ENCODE measurements at regions not wholly inside any gene's neighbourhood (a gene's known extent, or its start where the extent isn't known, plus 50 kb on each side); places are given as distances from the start of the nearest gene placed in this dataset.

GRCh38 chr13:76175961-76176725 is 540.0 kb downstream of the LMO7 start:
- TF ChIP-seq CTCF (IDR thresholded peaks at IDR 0.05), result no peak
- no peak for TF ChIP-seq MXI1 (IDR thresholded peaks at IDR 0.05; ENCODE audit: low read depth, low read length)
- TF ChIP-seq YY1 (IDR thresholded peaks at IDR 0.05; ENCODE audit: low read depth), result no peak
- no peak for TF ChIP-seq USF1 (IDR thresholded peaks at IDR 0.05; ENCODE audit: borderline replicate concordance, low read depth)
- no peak for TF ChIP-seq EP300 (IDR thresholded peaks at IDR 0.05; ENCODE audit: borderline replicate concordance in 1 of 2, low read depth in 1 of 2, low read length in 1 of 2)
- no peak for TF ChIP-seq TEAD4 (IDR thresholded peaks at IDR 0.05; ENCODE audit: borderline replicate concordance, insufficient read depth)
- TF ChIP-seq POLR2AphosphoS5 (IDR thresholded peaks at IDR 0.05; ENCODE audit: low read depth, low read length), result no peak
- no peak for TF ChIP-seq TAF1 (IDR thresholded peaks at IDR 0.05; ENCODE audit: borderline replicate concordance, low read depth, low read length)
- TF ChIP-seq ZBTB33 (IDR thresholded peaks at IDR 0.05; ENCODE audit: borderline replicate concordance, low read depth), result no peak
- no peak for TF ChIP-seq SIN3A (IDR thresholded peaks at IDR 0.05; ENCODE audit: borderline replicate concordance, low read depth, low read length)
- no peak for TF ChIP-seq FOXM1 (IDR thresholded peaks at IDR 0.05; ENCODE audit: low read depth)
- TF ChIP-seq RFX5 (IDR thresholded peaks at IDR 0.05; ENCODE audit: low read length), result no peak
- TF ChIP-seq GATA2 (CRISPR knock-in tag; IDR thresholded peaks at IDR 0.05), result no peak
- no peak for TF ChIP-seq ELF1 (IDR thresholded peaks at IDR 0.05)
